ENCODE measurements at regions not wholly inside any gene's neighbourhood (a gene's known extent, or its start where the extent isn't known, plus 50 kb on each side); places are given as distances from the start of the nearest gene placed in this dataset.
A peak's percentile ranks its signal among the peaks of the same experiment; 100 is the strongest.

DNA sequence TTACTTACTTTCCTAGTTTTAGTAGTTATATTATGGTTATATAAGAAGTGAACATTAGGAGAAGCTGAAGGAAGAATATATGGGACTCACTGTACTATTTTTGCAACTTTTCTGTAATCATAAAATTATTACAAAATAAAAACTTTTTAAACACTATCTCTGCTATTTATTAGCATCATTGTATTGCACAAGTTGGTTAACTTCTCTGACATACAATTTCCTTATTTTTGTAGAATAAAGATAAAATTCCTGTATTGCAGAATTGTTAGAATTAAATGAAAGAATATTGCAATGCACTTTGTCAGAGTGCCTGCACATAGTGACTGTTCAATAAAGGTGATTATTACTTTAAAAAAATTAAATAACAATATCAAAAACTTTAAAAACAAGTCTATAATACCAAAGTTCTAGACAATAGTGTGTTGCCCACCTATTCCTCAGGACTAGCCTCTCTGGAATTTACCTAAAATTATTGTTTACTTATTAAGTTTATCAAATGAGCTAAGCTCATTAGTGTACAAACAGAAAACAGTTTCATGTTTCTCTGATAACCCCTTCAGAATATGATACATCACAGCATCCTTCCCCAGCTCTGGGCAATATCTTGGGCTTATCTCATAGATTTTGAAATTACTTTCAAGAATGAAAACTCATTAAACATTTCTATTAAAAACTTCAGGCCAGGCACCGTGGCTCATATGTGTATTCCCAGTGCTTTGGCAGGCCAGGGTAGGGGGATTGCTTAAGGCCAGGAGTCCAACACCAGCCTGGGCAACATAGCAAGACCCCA is 77.4 kb upstream of the TMPO start:
- in situ Hi-C loops (cut with HindIII; ENCODE audit: low pct_unique_long_range_greater_than_20kb, low sequenced_read_pairs) = no loop called here
- no peak for TF ChIP-seq JUND (IDR thresholded peaks at IDR 0.05; ENCODE audit: low read depth)
- DNase-seq (ENCODE audit: low read depth in 1 of 2, low spot score in 1 of 2) = no peak

- no peak for TF ChIP-seq JUND (IDR thresholded peaks at IDR 0.05; ENCODE audit: low read depth)
- DNase-seq (ENCODE audit: low read depth in 1 of 2, low spot score in 1 of 2) = no peak
- in situ Hi-C loops (cut with HindIII; ENCODE audit: low pct_unique_long_range_greater_than_20kb, low sequenced_read_pairs) = no loop called here
Measured at GRCh38 chr12:98438656-98439230, 76.6 kb upstream of the TMPO start.

DNA sequence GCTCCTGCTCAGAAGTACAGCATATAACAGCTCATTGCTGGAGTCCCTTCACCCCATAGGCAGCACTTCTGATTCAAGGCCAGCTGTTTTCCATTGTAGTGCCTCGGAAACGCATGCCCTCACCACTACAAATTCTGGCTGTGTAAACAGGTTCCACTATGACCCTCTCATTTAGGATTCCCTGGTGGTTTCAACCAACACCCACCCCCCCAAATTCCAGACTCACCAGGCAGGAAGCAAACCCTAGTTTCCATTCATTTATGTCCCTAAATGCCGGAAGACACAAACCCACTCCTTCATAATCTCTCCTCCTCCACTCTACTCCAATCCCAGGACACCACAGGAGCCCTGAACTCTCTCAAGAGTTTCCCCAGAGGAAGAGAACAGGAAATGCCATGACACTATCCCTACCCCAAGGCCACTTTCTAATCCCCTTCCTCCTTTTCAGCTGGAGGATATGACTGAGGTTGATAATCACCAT is 75.9 kb upstream of the TMPO start:
- DNase-seq (ENCODE audit: low read depth in 1 of 2, low spot score in 1 of 2) = no peak
- in situ Hi-C loops (cut with HindIII; ENCODE audit: low pct_unique_long_range_greater_than_20kb, low sequenced_read_pairs) = no loop called here
- TF ChIP-seq JUND (IDR thresholded peaks at IDR 0.05; ENCODE audit: low read depth) = no peak

GRCh38 chr12:98439981-98440581 is 75.3 kb upstream of the TMPO start:
- no peak for DNase-seq (ENCODE audit: low read depth in 1 of 2, low spot score in 1 of 2)
- TF ChIP-seq JUND (IDR thresholded peaks at IDR 0.05; ENCODE audit: low read depth) = no peak
- in situ Hi-C loops (cut with HindIII; ENCODE audit: low pct_unique_long_range_greater_than_20kb, low sequenced_read_pairs) = no loop called here

GRCh38 chr12:98446060-98446459 is 69.3 kb upstream of the TMPO start:
- in situ Hi-C loops (cut with HindIII; ENCODE audit: low pct_unique_long_range_greater_than_20kb, low sequenced_read_pairs) = no loop called here
- DNase-seq (ENCODE audit: low read depth in 1 of 2, low spot score in 1 of 2) = no peak
- TF ChIP-seq JUND (IDR thresholded peaks at IDR 0.05; ENCODE audit: low read depth) = no peak

DNA sequence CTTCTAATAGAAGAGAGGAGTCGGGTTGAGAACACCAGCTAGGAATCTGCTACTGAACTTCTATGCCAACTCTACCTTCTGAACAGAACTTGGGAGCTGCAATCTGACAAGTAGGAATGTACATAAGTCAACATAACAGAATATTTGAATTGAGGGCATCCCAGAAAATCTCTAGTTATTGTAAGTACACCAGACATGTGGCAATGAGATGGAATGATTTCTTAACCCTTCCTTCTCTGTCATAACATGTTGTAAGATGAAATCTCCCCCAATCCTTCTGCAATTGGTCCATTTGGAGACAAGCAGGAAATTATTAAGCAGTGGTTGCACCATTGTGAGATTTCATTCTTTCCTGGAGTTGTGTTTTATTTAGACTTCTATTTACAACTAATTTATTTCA is 68.7 kb upstream of the TMPO start:
- no peak for TF ChIP-seq JUND (IDR thresholded peaks at IDR 0.05; ENCODE audit: low read depth)
- in situ Hi-C loops (cut with HindIII; ENCODE audit: low pct_unique_long_range_greater_than_20kb, low sequenced_read_pairs) = no loop called here
- DNase-seq (ENCODE audit: low read depth in 1 of 2, low spot score in 1 of 2) = peak in 1 of 2 experiments; percentile 12

DNA sequence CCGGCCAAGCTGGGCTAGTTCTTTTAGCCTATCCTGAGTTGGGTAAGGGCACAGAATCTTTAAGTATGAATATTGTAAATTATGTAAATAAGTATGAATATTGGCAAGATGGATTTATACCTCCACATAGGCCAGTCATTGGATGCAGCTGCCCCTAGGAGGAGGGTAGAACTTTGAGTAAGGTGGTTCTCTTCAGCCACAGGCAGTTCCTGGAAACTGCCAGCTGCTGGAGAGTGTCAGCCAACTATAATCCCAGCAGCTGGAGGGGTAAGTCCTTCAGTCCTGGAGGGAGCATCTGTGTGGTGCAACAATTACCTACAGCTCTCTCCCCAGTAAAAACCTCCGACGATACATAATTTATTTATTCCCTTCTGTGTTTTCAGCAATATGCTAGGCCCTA is 65.8 kb upstream of the TMPO start:
- DNase-seq (ENCODE audit: low read depth in 1 of 2, low spot score in 1 of 2) = no peak
- in situ Hi-C loops (cut with HindIII; ENCODE audit: low pct_unique_long_range_greater_than_20kb, low sequenced_read_pairs) = no loop called here

GRCh38 chr12:98453070-98453469 is 62.3 kb upstream of the TMPO start:
- in situ Hi-C loops (cut with HindIII; ENCODE audit: low pct_unique_long_range_greater_than_20kb, low sequenced_read_pairs) = no loop called here
- DNase-seq (ENCODE audit: low read depth in 1 of 2, low spot score in 1 of 2) = no peak
- no peak for TF ChIP-seq JUND (IDR thresholded peaks at IDR 0.05; ENCODE audit: low read depth)

More for the DNA sequence above, 65.8 kb upstream of the TMPO start:
- no peak for TF ChIP-seq JUND (IDR thresholded peaks at IDR 0.05; ENCODE audit: low read depth)

DNA sequence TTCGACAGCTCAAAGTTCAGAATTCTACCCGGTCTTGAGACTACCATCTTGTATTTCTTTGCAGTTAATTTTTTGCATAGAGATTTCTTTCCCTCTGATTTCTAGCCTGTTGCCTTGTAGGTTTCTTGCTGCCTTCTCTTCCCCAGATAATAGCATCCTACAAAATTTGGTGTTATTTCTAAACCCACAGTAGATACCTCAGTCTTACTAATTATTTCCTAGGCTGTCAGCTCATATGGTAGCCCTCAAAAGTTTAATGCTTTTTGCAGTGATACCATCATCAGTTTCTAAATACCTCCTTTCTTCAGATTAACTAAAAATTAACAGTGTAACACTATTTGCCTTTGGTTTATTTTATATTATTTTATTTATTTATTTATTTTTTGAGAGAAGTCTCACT is 61.9 kb upstream of the TMPO start:
- in situ Hi-C loops (cut with HindIII; ENCODE audit: low pct_unique_long_range_greater_than_20kb, low sequenced_read_pairs) = no loop called here
- DNase-seq (ENCODE audit: low read depth in 1 of 2, low spot score in 1 of 2) = no peak
- TF ChIP-seq JUND (IDR thresholded peaks at IDR 0.05; ENCODE audit: low read depth) = no peak

GRCh38 chr12:98456041-98456440 is 59.3 kb upstream of the TMPO start:
- in situ Hi-C loops (cut with HindIII; ENCODE audit: low pct_unique_long_range_greater_than_20kb, low sequenced_read_pairs) = no loop called here
- TF ChIP-seq JUND (IDR thresholded peaks at IDR 0.05; ENCODE audit: low read depth) = no peak
- no peak for DNase-seq (ENCODE audit: low read depth in 1 of 2, low spot score in 1 of 2)

- peak; percentile 53 to 54 for DNase-seq (ENCODE audit: low read depth in 1 of 2, low spot score in 1 of 2)
- TF ChIP-seq JUND (IDR thresholded peaks at IDR 0.05; ENCODE audit: low read depth) = no peak
- in situ Hi-C loops (cut with HindIII; ENCODE audit: low pct_unique_long_range_greater_than_20kb, low sequenced_read_pairs) = no loop called here
Measured at GRCh38 chr12:98456576-98457573, 58.5 kb upstream of the TMPO start.

- no peak for TF ChIP-seq JUND (IDR thresholded peaks at IDR 0.05; ENCODE audit: low read depth)
- DNase-seq (ENCODE audit: low read depth in 1 of 2, low spot score in 1 of 2) = no peak
- in situ Hi-C loops (cut with HindIII; ENCODE audit: low pct_unique_long_range_greater_than_20kb, low sequenced_read_pairs) = no loop called here
Measured at GRCh38 chr12:98464190-98464589, 51.2 kb upstream of the TMPO start.

All from T47D (cell line).